ENCODE measurements at regions not wholly inside any gene's neighbourhood (a gene's known extent, or its start where the extent isn't known, plus 50 kb on each side); places are given as distances from the start of the nearest gene placed in this dataset.
"Not testable (repeated sequence)": the region's sequence is repeated elsewhere in the genome, so short reads cannot be mapped to it uniquely, and the experiment has no call there.

DNA sequence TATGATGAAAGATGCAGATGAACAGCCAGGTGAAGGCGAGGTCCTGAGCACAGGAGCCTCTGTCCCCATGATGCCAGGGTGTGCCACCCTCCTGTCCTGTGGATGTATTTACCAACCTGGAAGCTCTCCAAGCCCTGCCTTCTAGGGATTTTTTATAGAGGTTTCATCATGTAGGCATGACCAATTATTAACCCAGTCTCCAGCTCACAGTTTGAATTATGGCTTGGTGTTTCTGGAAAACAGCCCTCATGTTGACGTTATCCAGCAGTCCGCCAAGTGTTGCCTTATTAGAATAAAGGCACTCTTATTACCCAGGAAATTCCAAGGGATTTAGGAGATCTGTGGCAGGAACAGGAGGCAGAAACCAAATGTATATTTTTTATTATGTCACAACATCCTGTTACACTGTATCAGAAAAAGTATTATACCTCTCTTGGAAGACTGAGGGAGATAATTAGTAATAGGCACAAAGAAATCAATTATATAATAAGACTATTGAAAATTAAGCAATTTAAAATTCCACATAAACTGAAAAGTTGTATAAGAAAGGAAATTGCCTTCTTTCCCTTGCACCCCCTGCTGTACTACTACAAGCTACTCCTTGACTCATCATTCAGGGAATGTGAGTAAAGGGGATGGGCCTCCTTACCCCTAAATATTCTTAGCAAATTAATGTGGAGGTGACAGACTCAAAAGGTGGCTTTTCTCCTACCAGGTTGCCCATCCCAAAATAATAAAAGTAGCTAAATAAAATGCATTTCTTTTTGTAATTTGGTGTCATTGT, 129.6 kb downstream of the ZNF330 start:
- ATAC-seq (replicated peaks in 1 of 2) (no peak), DNase-seq (no peak)
- Mint-ChIP-seq H3K27me3 (ENCODE audit: low read depth) (no peaks in the 10 kb centered on the region), H3K9me3 (no peaks in the 10 kb centered on the region), H3K27ac (no peak overlapping the region), H3K36me3 (ENCODE audit: insufficient read depth in 2 of 2) (no peaks in the 10 kb centered on the region), H3K4me3 (no peak overlapping the region), H3K4me1 (ENCODE audit: low read depth) (no peaks in the 10 kb centered on the region)

DNA sequence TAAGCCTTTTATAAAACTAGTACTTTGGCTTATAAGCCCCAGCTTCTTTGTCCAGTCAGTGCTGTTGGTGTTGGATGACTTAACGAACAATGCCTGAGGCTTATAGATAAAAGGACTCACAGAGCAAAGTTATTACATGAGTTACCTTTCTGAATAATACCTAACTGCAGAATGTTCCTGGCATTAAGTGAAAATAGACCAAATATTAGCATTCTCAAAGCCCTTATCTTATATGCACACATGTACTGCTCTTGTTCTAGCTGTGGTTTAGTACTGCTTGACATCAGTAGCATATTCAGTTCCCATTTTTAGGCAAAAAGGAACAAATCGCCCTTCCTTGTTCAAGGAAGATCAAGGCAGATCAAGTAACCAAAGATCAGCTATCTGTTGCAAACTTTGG, 131.6 kb downstream of the ZNF330 start:
- Mint-ChIP-seq H3K9me3 (no peaks in the 10 kb centered on the region), H3K4me3 (no peak overlapping the region), H3K27me3 (ENCODE audit: low read depth) (no peaks in the 10 kb centered on the region), H3K27ac (no peak overlapping the region), H3K36me3 (ENCODE audit: insufficient read depth in 2 of 2) (no peaks in the 10 kb centered on the region), H3K4me1 (ENCODE audit: low read depth) (no peaks in the 10 kb centered on the region)
- DNase-seq (no peak), ATAC-seq (replicated peaks in 1 of 2) (no peak)

DNA sequence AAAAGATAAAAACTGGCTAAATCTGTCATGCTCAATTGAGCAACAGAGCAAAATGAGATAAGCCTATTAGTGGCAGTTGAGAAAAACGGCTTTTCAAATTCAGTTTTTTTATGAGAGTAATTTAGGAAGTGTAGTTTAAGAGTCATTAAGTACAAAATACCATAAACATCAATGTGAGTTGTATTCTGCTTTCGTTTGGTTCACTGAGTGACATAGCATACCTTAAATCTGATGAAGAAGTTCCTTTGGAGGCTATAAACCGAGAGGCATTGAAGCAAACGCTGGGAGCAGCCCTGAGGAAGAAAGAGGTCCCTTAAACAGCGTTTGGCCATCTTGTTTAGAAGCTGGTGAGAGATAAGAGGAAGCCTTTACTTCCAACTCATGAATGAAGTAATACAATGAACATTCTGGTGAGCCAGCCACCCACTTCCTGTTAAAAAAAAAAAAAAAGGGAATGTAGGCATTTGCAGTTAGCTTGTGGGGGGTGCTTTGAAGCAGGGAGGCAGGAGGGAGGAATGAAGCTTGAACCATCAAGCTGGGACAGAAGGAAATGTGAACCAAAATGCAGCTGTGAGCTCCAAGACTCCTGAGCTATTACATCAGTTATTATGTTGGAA, 132.3 kb downstream of the ZNF330 start:
- no peak for DNase-seq
- H3K9me3 Mint-ChIP-seq: no peaks in the 10 kb centered on the region
- H3K27me3 Mint-ChIP-seq (ENCODE audit: low read depth): no peaks in the 10 kb centered on the region
- no peak for ATAC-seq (replicated peaks in 1 of 2)
- H3K4me3 Mint-ChIP-seq: no peak overlapping the region
- H3K36me3 Mint-ChIP-seq (ENCODE audit: insufficient read depth in 2 of 2): no peaks in the 10 kb centered on the region
- H3K27ac Mint-ChIP-seq: no peak overlapping the region
- H3K4me1 Mint-ChIP-seq (ENCODE audit: low read depth): no peaks in the 10 kb centered on the region

DNA sequence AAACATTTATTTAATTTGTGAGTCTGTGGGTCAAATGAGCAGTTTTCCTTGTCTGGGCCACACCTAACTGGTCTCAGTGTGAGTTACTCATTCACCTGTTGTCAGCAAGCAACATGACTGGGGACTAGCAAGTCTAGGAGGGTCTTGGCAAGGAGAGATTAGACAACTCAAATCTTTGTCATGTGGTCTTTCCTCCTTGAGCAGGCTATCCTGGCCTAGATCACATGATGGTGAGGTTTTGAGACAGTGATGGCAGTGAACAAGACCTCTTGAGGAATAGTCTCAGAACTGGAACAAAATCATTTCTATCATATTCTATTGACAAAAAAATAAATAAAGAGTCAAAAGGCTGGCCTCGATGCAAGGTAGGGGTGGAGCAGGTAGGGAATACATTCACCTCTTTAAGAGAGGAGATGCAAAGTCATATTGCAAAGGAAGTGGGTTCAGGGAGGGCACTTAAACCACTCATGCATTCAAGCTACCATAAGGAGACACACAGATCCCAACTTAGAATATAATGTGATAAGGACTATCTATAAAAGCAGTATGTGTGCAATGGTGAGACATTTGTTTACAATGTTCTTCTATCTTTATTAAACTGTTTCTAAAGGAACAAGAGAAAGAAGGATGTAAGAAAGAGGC, 135.7 kb downstream of the ZNF330 start:
- Mint-ChIP-seq H3K27me3 (ENCODE audit: low read depth) (no peaks in the 10 kb centered on the region), H3K9me3 (peaks cover 0 to 2% of the 10 kb centered on the region in 2 donors), H3K4me3 (no peak overlapping the region), H3K4me1 (ENCODE audit: low read depth) (no peaks in the 10 kb centered on the region), H3K27ac (no peak overlapping the region), H3K36me3 (ENCODE audit: insufficient read depth in 2 of 2) (peaks cover 0 to 3% of the 10 kb centered on the region in 2 donors)
- DNase-seq (no peak), ATAC-seq (replicated peaks in 1 of 2) (no peak)

DNA sequence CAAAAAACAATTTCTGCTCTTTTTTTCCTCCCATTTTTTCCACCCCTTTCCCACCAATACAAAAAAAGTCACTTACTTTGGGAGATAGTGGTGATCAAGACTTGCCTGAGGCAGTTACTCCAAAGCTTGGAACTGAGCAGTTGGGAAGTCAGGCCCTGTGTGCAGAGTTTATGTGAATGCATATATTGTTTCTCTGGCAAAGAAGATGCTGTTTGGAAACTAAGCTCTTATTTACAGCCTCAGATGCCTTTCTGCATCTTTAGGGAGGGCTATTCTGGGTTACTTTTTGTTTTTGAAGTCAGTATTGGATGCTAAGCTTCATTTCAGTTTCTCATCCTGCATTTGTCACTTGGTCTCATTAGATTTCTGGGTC, 136.3 kb downstream of the ZNF330 start:
- DNase-seq (no peak), ATAC-seq (replicated peaks in 1 of 2) (no peak)
- Mint-ChIP-seq H3K4me1 (ENCODE audit: low read depth) (no peaks in the 10 kb centered on the region), H3K9me3 (peaks cover 0 to 2% of the 10 kb centered on the region in 2 donors), H3K27ac (no peak overlapping the region), H3K4me3 (no peak overlapping the region), H3K27me3 (ENCODE audit: low read depth) (no peaks in the 10 kb centered on the region), H3K36me3 (ENCODE audit: insufficient read depth in 2 of 2) (peaks cover 0 to 3% of the 10 kb centered on the region in 2 donors)

DNA sequence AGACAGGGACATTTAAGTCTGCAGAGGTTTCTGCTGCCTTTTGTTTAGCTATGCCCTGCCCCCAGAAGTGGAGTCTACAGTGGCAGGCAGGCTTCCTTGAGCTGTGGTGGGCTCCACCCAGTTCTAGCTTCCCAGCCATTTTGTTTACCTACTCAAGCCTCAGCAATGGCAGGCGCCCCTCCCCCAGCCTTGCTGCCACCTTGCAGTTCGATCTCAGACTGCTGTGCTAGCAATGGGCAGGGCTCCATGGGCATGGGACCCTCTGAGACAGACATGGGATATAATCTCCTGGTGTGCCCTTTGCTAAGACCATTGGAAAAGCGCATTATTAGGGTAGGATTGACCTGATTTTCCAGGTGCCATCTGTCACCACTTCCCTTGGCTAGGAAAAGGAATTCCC, 147.5 kb downstream of the ZNF330 start:
- H3K4me1 Mint-ChIP-seq (ENCODE audit: low read depth); H3K27me3 Mint-ChIP-seq (ENCODE audit: low read depth); H3K36me3 Mint-ChIP-seq (ENCODE audit: insufficient read depth in 2 of 2); H3K27ac Mint-ChIP-seq; H3K4me3 Mint-ChIP-seq; DNase-seq; H3K9me3 Mint-ChIP-seq; ATAC-seq (replicated peaks in 1 of 2): not testable (repeated sequence)

DNA sequence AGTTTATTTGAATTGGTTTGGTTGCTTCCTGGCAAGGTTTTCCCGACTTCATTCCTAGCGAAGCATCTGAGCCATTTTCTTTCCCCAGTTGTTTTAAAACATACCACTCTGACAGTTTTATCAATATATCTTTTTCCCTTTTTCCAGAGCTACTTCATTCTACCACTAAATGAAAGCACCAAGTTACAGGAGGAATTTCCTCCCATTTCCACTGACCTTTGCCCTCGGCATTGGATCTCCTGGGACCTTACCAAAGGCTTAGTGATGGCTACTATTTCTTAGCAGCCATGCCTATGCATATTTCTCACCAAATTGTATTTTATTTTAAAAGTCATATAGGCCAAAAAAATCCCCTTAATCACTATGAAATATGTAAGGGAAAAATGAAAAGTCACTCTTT, 150.5 kb downstream of the ZNF330 start:
- no peaks in the 10 kb centered on the region for H3K9me3 Mint-ChIP-seq
- H3K27me3 Mint-ChIP-seq (ENCODE audit: low read depth): no peaks in the 10 kb centered on the region
- H3K4me3 Mint-ChIP-seq: no peak overlapping the region
- no peaks in the 10 kb centered on the region for H3K4me1 Mint-ChIP-seq (ENCODE audit: low read depth)
- no peaks in the 10 kb centered on the region for H3K36me3 Mint-ChIP-seq (ENCODE audit: insufficient read depth in 2 of 2)
- no peak for ATAC-seq (replicated peaks in 1 of 2)
- no peak overlapping the region for H3K27ac Mint-ChIP-seq
- DNase-seq: no peak

DNA sequence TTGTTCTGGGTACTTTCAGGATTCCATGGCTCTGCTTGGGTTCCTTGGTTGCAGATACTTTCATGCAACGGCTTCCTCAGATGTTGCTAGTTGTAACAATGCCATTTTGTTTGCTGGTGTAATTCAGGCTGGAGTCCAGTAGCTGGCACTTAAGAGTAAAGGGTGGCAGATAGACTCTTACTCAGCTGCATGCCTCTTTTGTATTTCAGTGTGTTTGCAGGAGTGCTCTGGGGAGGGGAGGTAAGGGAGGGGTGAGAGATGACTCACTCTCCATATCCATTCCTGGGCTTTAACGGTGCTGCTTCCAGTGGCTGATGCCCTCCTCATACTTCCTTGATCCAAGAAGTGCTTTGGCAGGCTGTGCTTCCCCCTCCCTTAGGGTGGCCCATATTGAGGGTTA, 155.2 kb downstream of the ZNF330 start:
- peaks cover 4 to 11% of the 10 kb centered on the region in 2 donors for H3K9me3 Mint-ChIP-seq
- no peaks in the 10 kb centered on the region for H3K27me3 Mint-ChIP-seq (ENCODE audit: low read depth)
- H3K4me1 Mint-ChIP-seq (ENCODE audit: low read depth): no peaks in the 10 kb centered on the region
- H3K36me3 Mint-ChIP-seq (ENCODE audit: insufficient read depth in 2 of 2): no peaks in the 10 kb centered on the region
- no peak for ATAC-seq (replicated peaks in 1 of 2)
- H3K27ac Mint-ChIP-seq: no peak overlapping the region
- DNase-seq: no peak
- H3K4me3 Mint-ChIP-seq: no peak overlapping the region

DNA sequence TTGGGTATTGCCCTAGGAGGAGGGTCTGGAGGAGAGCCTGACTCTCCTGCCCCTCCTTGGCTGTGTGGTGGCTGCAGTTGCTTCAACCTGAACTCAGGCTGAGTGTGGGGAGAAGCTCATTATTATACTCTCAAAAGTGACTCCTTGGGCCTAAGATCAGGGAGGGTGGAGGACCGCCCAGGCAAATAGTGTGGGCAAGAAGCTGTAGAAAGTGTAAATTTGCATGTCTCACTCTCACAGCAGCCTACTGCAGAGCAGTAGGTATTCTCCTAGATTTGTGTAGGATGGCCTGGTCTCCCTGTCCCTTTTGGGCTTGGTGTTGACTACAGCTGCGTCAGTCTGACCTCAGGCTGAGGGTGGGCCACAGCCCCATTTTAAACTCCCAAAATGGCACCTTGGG, 156.1 kb downstream of the ZNF330 start:
- Mint-ChIP-seq H3K4me1 (ENCODE audit: low read depth) (no peaks in the 10 kb centered on the region), H3K4me3 (no peak overlapping the region), H3K27ac (no peak overlapping the region), H3K27me3 (ENCODE audit: low read depth) (no peaks in the 10 kb centered on the region), H3K9me3 (peaks cover 4 to 11% of the 10 kb centered on the region in 2 donors), H3K36me3 (ENCODE audit: insufficient read depth in 2 of 2) (no peaks in the 10 kb centered on the region)
- ATAC-seq (replicated peaks in 1 of 2) (no peak), DNase-seq (no peak)

DNA sequence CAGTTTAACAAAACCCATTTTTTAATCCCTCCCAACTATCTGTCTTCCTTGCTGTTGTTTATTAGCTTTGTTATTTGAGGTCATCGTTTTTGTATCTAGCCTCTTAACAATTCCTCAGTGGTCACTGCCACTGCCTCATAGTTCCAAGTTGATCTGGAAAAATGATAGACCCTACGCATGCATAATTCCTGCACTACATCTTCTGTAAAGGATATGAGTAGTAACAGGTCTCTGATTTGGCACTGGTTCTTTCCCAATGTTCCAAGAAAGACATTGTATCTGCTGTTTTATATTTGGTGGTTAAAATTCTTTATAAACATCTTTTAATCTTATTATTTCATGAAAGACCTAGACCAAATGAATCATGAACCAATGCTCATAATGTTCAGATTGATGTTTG, 166.6 kb downstream of the ZNF330 start:
- ATAC-seq (replicated peaks in 1 of 2) (no peak), DNase-seq (no peak)
- no peaks in the 10 kb centered on the region for H3K4me1 Mint-ChIP-seq (ENCODE audit: low read depth)
- no peaks in the 10 kb centered on the region for H3K27me3 Mint-ChIP-seq (ENCODE audit: low read depth)
- H3K4me3 Mint-ChIP-seq: no peak overlapping the region
- H3K9me3 Mint-ChIP-seq: peaks cover 1 to 3% of the 10 kb centered on the region in 2 donors
- no peak overlapping the region for H3K27ac Mint-ChIP-seq
- no peaks in the 10 kb centered on the region for H3K36me3 Mint-ChIP-seq (ENCODE audit: insufficient read depth in 2 of 2)

DNA sequence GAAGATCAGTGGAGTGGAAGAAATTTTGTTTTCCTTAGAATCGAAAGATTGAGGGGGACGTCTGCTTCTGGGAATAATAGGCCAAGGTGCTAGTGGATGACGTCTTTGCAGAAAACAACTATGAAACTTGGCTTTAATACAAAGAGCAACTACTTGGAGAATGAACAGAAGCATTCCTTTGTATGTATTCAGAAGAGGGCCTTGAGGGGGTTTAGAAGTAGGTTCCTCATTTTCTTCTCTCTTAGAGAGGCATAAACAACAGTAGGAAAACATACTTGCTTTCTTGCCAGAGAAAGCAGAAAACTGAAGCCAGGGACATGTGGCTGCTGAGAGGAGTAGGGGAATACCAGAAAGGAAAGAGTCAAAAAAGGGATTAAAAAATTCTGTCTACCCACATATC, 167.8 kb downstream of the ZNF330 start:
- no peaks in the 10 kb centered on the region for H3K27me3 Mint-ChIP-seq (ENCODE audit: low read depth)
- DNase-seq: no peak
- ATAC-seq (replicated peaks in 1 of 2): no peak
- no peak overlapping the region for H3K27ac Mint-ChIP-seq
- H3K36me3 Mint-ChIP-seq (ENCODE audit: insufficient read depth in 2 of 2): no peaks in the 10 kb centered on the region
- H3K4me3 Mint-ChIP-seq: no peak overlapping the region
- no peaks in the 10 kb centered on the region for H3K4me1 Mint-ChIP-seq (ENCODE audit: low read depth)
- H3K9me3 Mint-ChIP-seq: peaks cover 0 to 3% of the 10 kb centered on the region in 2 donors

DNA sequence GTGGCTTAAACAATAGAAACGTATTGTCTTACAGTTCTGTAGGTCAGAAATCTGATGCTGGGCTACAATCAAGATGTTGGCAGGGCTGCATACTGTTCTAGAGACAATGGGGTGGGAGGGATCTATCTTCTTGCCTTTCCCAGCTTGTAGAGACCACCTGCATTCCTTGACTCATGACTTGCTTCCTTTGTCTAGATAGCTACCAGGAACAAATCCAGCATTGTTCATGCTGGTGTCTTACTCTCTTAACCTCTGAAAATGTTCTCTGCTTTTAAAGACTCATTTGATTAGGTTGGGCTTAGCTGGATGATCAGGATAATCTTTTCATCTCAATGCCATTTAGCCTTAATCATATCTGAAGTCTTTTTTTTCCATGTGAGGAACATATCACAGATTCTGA, 169.0 kb downstream of the ZNF330 start:
- Mint-ChIP-seq H3K9me3 (no peaks in the 10 kb centered on the region), H3K36me3 (ENCODE audit: insufficient read depth in 2 of 2) (no peaks in the 10 kb centered on the region), H3K27me3 (ENCODE audit: low read depth) (no peaks in the 10 kb centered on the region), H3K27ac (no peak overlapping the region), H3K4me3 (no peak overlapping the region), H3K4me1 (ENCODE audit: low read depth) (no peaks in the 10 kb centered on the region)
- DNase-seq (no peak), ATAC-seq (replicated peaks in 1 of 2) (no peak)

DNA sequence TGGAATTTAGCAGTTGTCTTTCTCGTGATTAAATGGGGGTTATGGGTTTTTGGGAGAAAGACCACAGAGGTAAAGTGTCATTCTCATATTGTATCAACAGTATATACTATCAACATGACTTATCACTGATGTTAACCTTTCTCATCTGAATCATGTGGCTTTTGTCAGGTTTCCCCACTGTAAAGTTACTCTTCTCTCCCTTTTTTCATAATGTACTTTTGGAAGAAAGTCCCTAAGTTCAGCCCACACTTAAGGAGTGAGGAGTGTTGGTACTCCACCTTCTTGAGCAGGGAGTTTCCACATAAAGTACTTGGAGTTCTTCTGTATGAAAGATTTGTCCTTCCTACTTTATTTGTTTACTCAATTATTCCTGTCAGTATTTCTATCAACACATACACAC, 169.9 kb downstream of the ZNF330 start:
- DNase-seq (no peak), ATAC-seq (replicated peaks in 1 of 2) (no peak)
- Mint-ChIP-seq H3K4me1 (ENCODE audit: low read depth) (no peaks in the 10 kb centered on the region), H3K27me3 (ENCODE audit: low read depth) (no peaks in the 10 kb centered on the region), H3K9me3 (no peaks in the 10 kb centered on the region), H3K27ac (no peak overlapping the region), H3K36me3 (ENCODE audit: insufficient read depth in 2 of 2) (no peaks in the 10 kb centered on the region), H3K4me3 (no peak overlapping the region)
